Astrocyte (in vitro differentiated cells and primary cell): ENCODE measurements at regions not wholly inside any gene's neighbourhood (a gene's known extent, or its start where the extent isn't known, plus 50 kb on each side); places are given as distances from the start of the nearest gene placed in this dataset.

Source experiments
- DNase-seq: peaks from one replicate; pipeline ENCODE4 v3.0.0-alpha.2; 2010; ENCODE audit warnings: low read depth
- FAIRE-seq: peaks from 2 replicates; lab custom pipeline; 2011; peaks lifted over from hg19 to GRCh38; lab: Jason Lieb, UNC
- H2AFZ ChIP-seq: 2 replicates; pipeline ENCODE4 v1.6.0; 2012; ENCODE audit warnings: low read depth, low read length, inconsistent platforms
- H3K27ac ChIP-seq: 2 replicates; pipeline ENCODE4 v1.5.1; 2011; ENCODE audit warnings: low read depth, low read length, inconsistent platforms
- H3K27me3 ChIP-seq: 2 replicates; pipeline ENCODE4 v1.6.0; 2011; ENCODE audit warnings: low read length, inconsistent platforms; ENCODE audit not compliant: insufficient read depth
- H3K36me3 ChIP-seq: 2 replicates; pipeline ENCODE4 v1.5.1; 2011; ENCODE audit warnings: low read length, inconsistent platforms; ENCODE audit not compliant: insufficient read depth
- H3K4me1 ChIP-seq: 2 replicates; pipeline ENCODE4 v1.5.1; 2011; ENCODE audit warnings: low read length, inconsistent platforms; ENCODE audit not compliant: insufficient read depth
- H3K4me2 ChIP-seq: 2 replicates; pipeline ENCODE4 v1.6.0; 2012; ENCODE audit warnings: low read length, inconsistent platforms
- H3K4me3 ChIP-seq: 2 replicates; pipeline ENCODE4 v1.5.1; 2011; ENCODE audit warnings: low read depth, mild to moderate bottlenecking, low read length, inconsistent platforms; ENCODE audit not compliant: insufficient read depth
- H3K79me2 ChIP-seq: 2 replicates; pipeline ENCODE4 v1.6.0; 2012; ENCODE audit warnings: mild to moderate bottlenecking, low read length, inconsistent platforms; ENCODE audit not compliant: insufficient read depth
- H3K9ac ChIP-seq: 2 replicates; pipeline ENCODE4 v1.6.0; 2012; ENCODE audit warnings: mild to moderate bottlenecking, low read length, inconsistent platforms
- H3K9me3 ChIP-seq: 2 replicates; pipeline ENCODE4 v1.5.1; 2012; ENCODE audit warnings: low read depth, mild to moderate bottlenecking, low read length, inconsistent platforms; ENCODE audit not compliant: insufficient read depth
- H4K20me1 ChIP-seq: 2 replicates; pipeline ENCODE4 v1.6.0; 2012; ENCODE audit warnings: low read length, inconsistent platforms; ENCODE audit not compliant: insufficient read depth
- H3K27ac Mint-ChIP-seq: one replicate; pipeline ENCODE4 v1.8.0; 2021; ENCODE audit warnings: mild to moderate bottlenecking, mixed read lengths; ENCODE audit not compliant: unreplicated experiment
- H3K27me3 Mint-ChIP-seq: one replicate; pipeline ENCODE4 v1.8.0; 2021; ENCODE audit warnings: low read depth, mixed read lengths; ENCODE audit not compliant: unreplicated experiment
- H3K36me3 Mint-ChIP-seq: one replicate; pipeline ENCODE4 v1.8.0; 2021; ENCODE audit warnings: low read depth, mixed read lengths; ENCODE audit not compliant: unreplicated experiment
- H3K4me1 Mint-ChIP-seq: one replicate; pipeline ENCODE4 v1.8.0; 2021; ENCODE audit warnings: low read depth, mixed read lengths; ENCODE audit not compliant: unreplicated experiment
- H3K4me3 Mint-ChIP-seq: one replicate; pipeline ENCODE4 v1.8.0; 2021; ENCODE audit warnings: mild to moderate bottlenecking, moderate library complexity, mixed read lengths; ENCODE audit not compliant: unreplicated experiment
- H3K9me3 Mint-ChIP-seq: one replicate; pipeline ENCODE4 v1.8.0; 2021; ENCODE audit warnings: mild to moderate bottlenecking, mixed read lengths; ENCODE audit not compliant: unreplicated experiment
- CTCF ChIP-seq: IDR thresholded peaks from 2 replicates; pipeline ENCODE4 v1.5.1; 2011; ENCODE audit warnings: low read depth, mild to moderate bottlenecking, inconsistent platforms, low read length, moderate library complexity; ENCODE audit not compliant: insufficient read depth
- EZH2 ChIP-seq: IDR thresholded peaks from 2 replicates; pipeline ENCODE4 v1.6.1; 2012; ENCODE audit warnings: mild to moderate bottlenecking, low read length, inconsistent platforms; ENCODE audit not compliant: insufficient read depth

- Histone ChIP-seq H3K4me3 (no peak overlapping the region), H3K4me1 (no peaks in the 10 kb centered on the region), H3K36me3 (no peaks in the 10 kb centered on the region), H2AFZ (no peak overlapping the region), H3K9ac (no peak overlapping the region), H3K4me2 (no peak overlapping the region), H3K27me3 (no peaks in the 10 kb centered on the region), H4K20me1 (no peaks in the 10 kb centered on the region), H3K27ac (no peak overlapping the region), H3K9me3 (no peaks in the 10 kb centered on the region), H3K79me2 (no peaks in the 10 kb centered on the region)
- Mint-ChIP-seq H3K36me3 (no peaks in the 10 kb centered on the region), H3K4me3 (no peak overlapping the region), H3K4me1 (peaks cover 11% of the 10 kb centered on the region), H3K9me3 (no peaks in the 10 kb centered on the region), H3K27ac (no peak overlapping the region), H3K27me3 (no peaks in the 10 kb centered on the region)
- DNase-seq, result no peak
- TF ChIP-seq EZH2 (no peak), CTCF (no peak)
- no peak for FAIRE-seq
Observed at GRCh38 chr3:22923711-22924110, 279.4 kb upstream of the UBE2E2 start.

- DNase-seq (no peak), FAIRE-seq (no peak)
- H3K9ac ChIP-seq, result no peak overlapping the region
- H3K79me2 ChIP-seq, result no peaks in the 10 kb centered on the region
- no peaks in the 10 kb centered on the region for H3K36me3 Mint-ChIP-seq
- H4K20me1 ChIP-seq, result no peaks in the 10 kb centered on the region
- peaks cover 8% of the 10 kb centered on the region for H3K4me1 Mint-ChIP-seq
- no peaks in the 10 kb centered on the region for H3K27me3 ChIP-seq
- H3K4me3 ChIP-seq, result no peak overlapping the region
- H3K27me3 Mint-ChIP-seq, result no peaks in the 10 kb centered on the region
- no peaks in the 10 kb centered on the region for H3K9me3 Mint-ChIP-seq
- H3K27ac Mint-ChIP-seq, result peak overlapping the region; percentile 41
- H3K4me1 ChIP-seq, result no peaks in the 10 kb centered on the region
- TF ChIP-seq EZH2 (no peak), CTCF (no peak)
- H3K27ac ChIP-seq, result no peak overlapping the region
- H2AFZ ChIP-seq, result no peak overlapping the region
- H3K36me3 ChIP-seq, result no peaks in the 10 kb centered on the region
- H3K9me3 ChIP-seq, result no peaks in the 10 kb centered on the region
- no peak overlapping the region for H3K4me3 Mint-ChIP-seq
- H3K4me2 ChIP-seq, result no peak overlapping the region
Observed at GRCh38 chr3:22928216-22929110, 274.7 kb upstream of the UBE2E2 start.
